DMS114 treated with DMSO at 0.1 percent for 48 hours (cell line): ENCODE measurements at regions not wholly inside any gene's neighbourhood (a gene's known extent, or its start where the extent isn't known, plus 50 kb on each side); places are given as distances from the start of the nearest gene placed in this dataset.

Experiments
- DNase-seq: peaks from one replicate; lab custom pipeline; 2025; ENCODE audit not compliant: unreplicated experiment; lab: John Stamatoyannopoulos, UW

DNA sequence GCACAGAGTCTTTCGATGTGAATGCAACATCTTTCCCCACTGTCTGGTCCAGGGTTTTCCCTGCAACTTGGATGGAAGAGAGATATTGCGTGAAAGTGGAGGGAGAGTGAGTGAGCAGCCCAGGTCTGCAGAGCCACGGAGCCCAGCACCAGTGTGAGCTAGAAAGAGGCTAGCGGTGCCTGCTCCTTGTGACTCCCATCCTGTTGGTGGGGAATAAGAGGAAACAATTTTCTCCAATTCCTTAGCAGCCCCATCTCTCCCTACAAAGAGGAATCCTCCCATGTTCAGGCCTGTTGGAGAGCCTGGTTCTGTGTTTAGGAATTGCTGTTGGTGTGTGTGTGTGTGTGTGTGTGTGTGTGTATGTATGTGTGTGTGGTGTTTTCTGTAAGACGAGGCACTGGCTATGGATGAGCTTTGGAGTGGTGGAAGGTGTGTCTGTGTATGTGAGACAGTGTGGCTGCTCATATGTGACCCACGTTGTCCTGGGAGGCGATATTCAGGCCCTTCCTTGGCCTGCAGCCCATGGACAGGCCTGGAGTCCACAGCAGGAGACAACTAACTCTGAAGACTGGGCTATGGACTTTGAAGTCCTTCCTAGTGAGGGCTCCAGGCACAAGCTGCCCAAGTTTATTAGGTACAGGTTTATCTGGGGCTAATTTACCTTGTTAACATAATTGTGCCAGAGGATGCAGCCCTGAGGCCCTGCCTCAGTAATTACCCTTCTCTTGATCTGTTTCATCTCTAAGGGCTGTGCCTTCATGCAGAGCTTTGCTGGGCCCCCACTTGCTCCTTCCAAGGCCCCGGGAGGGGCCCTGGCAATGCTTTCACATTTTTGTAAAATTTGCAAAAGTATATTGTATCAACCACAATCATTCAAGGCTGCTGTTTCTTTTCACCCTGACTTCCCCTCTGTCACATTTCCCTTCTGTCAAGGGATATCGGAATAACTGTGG is 88.6 kb upstream of the HAAO start:
- no peak for DNase-seq

DNA sequence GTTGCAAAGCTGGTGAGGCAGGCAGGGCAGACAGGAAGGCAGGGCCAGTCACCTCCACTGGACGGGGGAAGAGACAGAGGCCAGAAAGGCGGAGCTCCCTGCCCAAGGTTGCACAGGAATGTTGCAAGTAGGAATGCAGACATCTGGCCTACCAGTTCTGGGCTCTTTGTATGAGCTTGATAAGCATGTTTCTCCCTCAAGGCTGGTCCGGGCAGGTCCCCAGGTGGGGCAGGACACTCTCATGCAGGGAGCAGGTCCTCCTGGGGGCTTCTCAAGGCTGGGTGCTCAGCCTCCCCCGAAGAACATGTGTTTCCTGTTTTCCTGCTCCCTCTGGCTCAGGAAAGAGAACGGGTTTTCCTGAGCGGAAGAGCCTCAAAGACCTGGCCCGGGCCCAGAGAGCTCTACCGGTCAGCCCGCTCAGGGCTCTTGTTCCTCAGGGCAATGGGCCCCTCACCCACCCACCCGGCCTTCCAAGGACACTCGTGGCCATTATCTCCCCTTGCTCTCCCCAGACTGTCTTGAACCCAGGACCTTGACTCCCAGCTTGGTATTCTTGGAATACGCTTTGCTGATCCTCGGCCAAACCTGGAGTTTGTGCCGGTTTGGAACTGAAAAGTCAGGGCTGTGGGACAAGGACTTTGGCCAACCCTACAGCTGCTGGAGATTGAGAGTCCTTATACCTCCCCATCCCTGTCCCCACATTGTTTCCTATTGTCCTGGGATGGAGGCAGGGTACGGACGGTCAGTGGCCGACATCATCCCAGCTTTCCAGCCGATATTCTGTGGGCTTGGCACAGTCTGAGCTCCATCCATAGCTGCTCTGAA is 87.7 kb upstream of the HAAO start:
- DNase-seq, result no peak

DNA sequence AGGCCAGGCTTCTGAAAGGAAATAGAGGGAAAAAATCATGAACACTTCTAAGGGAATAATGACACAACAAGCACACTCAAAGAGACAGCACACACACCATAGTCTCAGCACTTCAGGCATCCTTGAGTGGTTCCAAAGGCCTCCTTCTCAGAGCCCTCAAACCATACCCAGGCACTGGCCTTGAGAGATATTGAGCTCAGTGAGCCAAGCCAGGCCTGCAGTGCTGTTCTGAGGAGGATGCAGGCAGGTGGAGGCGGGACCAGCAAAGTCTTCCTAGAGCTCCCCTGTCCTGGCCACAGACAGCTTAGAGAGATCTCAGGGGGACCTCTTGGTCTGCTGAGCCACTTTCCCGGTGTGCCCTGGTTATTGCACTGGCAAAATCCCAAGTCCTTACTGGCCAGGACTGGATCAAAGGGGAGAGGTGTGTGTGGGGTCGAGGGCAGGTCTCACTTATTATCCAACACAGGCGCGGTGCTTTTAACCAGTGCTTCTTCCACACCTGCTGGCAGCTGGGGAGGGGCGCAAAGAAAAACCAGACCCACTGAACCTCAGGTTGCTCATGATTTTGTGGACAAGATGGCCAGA is 86.8 kb upstream of the HAAO start:
- no peak for DNase-seq

DNA sequence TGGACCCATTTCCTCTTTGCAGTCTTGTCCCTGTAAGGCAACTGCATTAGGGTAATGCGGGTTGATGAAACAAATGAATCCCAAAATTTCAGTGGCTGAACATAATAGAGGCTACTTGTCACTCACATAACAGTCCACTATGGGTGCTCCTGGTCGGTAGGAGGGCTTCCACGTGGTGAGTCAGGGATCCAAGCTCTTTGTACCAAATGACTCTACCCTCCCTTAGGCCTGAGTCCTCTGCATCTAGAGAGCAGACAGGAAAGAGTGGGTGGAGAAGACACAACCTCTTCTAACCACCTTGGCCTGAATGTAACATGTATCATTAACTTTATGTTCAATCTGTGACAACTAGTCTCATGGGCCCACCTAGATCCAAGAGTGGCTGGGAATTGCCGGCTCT is 86.2 kb upstream of the HAAO start:
- DNase-seq, result no peak

DNA sequence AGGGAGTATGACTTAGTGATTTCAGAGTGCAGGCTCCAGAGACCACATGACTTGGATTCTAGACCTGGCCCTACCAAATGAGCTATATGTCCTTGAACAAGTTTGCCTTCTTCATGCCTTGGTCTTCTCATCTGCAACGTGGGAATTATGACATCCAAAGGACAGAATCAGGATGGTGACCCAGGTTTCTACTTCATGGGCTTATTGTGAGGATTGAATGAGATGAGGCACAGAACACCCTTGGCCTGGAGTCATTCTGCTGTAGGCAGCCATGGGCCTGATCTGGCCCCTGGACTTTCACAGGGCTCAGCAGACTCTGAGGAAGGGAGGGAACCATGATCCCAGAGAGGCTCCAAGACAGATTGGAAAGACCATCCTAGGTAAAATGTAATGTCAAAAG is 85.6 kb upstream of the HAAO start:
- no peak for DNase-seq

DNA sequence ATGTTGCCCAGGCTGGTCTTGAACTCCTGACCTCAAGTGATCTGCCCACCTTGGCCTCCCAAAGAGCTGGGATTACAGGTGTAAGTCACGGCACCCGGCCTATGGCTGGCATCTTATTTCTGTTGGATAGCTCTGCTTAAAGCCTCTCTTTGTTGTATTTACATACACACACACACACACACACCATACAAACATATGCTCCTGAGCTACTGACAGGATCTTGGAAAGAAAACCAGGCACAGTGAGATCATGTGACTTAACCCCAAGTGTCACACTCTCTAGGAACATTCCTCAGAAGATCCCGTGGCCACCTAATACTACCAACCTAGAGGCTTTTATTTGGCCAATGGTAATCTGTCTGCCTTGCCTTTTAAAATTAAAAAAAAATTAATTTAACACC is 85.1 kb upstream of the HAAO start:
- no peak for DNase-seq

DNA sequence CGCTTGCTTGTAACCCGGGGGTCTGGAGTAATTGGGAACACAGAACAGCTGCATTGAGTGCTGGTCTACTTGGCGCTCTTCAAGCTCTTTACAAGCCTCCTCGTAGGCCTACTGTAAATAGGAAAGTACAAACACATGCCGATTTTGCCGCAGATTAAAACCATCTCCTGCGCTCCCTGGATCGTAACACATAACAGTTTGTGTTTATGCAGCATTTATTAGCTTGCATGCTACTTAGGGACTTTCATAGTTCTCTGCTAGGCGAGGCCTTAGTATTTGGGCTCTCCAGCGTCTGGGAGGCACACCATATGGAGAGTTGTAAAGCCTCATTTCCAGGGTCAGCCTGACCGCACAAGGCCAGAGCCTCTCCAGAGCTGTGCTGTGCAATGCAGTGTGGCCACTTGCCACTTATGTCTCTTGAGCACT is 84.0 kb upstream of the HAAO start:
- no peak for DNase-seq

DNA sequence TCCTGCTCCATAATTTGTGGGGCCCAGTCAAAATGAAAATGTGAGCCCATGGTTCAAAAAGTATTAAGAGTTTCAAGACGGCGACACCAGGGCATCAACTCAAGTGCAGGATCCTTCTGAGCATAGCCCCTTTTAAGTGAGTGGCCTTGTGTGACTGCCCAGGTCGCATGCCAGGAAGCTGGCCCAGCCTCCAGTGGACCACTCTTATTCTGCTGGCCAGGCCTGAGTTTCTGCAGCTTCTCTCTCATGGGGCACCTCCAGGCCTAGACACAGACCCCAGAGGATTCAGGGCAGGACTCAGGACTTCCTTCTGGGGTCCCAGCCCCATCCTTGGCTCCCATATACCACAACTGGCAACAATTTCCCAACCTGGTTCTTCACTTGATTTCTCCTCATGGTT is 83.5 kb upstream of the HAAO start:
- DNase-seq, result no peak

DNA sequence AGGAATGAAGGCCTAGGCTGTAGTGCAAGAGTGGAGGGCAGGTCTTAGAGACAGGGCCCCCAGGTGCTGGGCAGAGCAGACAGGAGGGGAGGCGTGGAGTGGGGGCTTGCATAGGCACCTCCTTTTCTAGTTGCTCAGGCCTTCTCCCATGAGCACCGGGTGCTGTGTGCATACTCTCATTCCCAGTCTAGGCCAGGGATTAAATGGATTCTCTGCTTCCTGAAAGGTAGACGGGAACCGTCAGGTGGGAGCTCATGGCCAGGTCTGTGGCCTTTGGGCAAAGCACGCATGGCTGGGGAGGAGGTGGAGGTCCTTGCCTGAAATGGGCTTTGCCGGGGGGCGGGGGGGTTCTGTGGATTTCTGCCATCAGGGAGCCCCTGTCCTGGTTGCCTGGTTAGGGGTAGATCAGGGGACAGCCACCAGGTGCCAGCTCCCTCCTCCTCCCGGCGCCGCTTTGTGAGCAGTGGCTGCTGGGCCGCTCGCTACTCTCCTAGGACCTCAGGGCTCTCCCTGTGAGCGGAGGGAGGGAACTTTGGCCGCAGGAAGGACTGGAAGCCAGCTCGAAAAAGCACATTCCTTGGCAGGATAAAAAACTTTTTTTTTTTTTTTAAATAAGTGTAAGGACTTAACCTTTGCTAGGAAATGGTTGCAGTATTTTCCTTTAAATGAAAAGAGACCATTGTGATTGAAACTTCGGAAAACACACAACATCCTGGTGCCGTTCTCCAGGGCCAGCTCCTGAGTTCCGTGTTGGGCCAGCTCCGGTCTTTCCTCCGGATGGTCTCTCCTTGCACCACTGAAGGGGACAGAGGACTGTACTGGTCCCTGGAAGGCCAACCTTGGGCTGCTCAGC is 82.8 kb upstream of the HAAO start:
- no peak for DNase-seq

DNA sequence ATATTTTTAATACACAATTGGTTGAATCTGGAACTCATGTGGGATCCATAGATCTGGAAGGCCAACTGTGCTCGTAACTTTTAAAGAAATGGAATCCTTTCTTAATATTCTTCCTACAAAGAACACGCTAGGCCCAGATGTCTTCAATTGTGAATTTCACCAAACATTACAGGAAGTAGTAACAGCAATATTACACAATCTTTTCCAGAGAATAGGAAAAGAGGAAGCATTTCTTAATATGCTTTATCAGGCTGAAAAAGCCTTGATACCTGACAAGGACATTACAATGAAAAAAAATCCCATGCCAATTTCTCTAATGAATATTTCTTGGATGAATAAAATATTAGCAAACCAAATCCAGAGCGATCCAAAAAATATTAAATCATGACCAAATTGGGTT is 80.3 kb upstream of the HAAO start:
- no peak for DNase-seq

DNA sequence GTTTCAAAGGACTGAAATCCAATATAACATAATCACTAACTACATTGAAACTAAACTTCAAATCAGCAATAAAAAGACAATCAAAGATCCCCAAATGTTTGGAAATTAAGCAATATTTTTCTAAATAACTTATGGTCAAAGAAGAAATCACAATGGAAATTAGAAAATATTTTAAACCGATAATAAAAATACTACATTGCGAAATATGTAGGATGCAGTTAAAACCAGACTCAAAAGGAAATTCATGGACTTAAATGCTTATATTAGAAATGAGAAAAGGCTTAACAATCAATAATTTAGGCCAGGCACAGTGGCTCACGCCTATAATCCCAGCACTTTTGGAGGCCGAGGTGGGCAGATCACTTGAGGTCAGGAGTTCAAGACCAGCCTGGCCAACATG is 79.0 kb upstream of the HAAO start:
- no peak for DNase-seq

DNA sequence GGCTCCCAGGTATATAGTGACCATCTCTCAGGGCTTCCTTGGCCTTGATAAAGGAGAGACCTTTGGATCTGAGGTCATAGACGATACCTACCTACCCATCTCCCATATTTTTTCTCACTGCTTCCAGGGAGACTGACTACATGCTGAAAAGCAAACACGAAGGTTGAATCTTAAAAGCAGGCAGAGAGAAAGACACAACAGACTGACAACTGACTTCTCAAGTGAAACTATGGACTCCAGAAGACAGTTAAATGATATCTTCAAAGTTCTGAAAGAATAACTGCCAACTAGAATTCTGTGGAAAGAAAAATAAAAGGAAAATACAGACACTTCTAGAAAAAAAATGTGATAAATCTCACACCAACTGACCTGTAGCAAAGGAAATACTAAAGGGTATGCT is 76.5 kb upstream of the HAAO start:
- no peak for DNase-seq

DNA sequence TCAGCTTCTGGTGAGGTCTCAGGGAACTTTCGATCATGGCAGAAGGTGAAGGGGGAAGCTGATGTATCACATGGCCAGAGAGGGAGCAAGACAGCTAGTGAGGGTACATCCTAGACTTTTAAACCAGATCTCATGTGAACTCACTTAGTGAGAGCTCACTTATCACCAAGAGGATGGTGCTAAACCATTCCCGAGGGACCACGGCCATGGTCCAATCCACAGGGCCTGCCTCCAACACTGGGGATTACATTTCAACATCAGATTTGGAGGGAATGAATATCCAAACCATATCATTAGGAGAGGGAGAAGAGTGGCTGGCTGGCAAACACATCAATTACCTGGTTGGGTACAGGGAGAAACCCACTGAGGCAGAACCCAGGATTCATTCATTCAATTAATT is 75.7 kb upstream of the HAAO start:
- no peak for DNase-seq

DNA sequence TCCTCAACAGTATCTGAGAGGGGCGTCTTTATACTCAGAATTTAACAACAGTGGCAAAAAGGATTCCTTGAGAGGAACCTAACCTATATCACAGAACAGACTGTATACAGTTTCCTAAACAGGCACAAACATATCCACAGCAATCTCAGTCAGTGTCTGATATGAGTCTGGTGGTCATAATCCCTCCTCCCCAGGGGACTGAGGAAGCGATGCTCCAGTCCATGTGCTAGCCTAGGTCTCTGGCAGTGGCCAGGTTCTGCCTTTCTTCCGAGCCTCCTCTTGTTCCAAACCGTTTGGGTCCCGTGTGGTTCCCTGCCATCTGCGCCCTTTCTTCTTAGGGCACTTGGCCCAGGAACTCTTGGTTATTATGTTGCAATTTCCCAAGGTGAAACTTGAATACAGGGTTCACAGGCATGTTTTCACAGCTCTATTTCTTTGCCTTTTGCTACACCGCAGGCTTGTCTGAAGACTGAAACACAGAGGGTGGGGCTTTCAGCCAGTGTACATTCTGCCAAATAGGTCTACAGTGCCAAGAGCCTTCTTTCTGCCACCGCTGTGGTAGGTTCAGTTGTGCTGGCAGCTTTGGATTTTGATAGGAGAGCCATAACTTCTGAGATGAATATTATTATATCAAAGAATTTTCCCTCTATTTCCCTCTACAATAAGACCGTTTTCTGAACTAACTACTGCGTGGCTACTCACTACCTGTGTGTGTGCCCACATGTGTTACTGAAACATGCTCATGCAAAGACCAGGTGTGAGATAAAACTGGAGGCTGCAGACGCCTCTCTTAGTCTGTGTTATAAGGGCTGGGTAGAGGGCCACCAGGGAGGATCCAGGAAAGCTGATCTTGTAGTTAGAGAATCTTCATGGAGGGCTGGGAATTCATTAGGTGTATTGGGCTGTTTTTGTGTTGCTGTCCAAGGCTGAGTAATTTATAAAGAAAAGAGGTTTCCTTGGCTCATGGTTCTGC is 75.0 kb upstream of the HAAO start:
- no peak for DNase-seq

DNA sequence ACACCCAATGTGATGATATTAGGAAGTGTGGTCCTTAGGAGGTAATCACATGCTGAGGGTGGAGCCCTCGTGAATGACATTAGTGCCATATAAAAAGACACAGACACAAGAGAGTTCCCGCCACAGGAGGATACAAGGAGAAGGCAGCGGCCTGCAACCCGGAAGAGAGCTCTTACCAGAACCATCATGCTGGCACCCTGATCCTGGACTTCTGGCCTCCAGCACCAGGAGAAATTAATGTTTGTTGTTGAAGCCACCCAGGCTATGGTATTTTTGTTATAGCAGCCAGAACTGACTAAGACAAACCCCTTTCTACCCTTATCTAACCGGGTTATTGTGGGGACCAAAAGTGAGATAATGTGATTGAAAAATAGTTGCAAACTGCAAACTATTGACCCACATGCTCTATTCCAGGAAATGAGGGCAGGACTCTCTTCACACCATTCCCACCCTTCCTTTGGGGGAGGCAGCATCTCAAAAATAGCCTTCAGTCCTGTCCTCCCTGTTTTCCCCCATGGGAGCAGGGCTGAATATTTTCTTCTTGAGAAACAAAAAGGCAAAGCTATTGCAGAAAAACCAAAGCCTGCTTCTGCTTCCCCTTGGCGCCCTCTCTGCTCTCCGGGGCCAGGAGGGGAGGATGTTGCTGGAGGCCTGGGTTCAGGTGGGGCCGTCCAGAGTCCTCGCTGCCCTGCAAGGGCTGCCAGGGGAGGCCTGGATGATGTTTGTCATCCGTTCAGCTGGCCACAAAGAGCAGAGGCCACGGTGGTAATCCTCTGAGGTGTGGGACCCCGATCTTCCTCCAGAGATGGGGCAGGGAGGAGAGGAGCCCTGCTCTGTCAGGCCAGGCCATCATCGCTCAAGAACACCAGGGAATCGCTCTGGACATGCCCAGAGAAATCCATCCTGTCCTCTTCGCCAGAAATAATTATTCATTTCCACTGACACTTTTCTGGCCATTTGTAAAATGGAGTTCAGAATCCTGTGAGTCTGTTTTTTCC is 73.8 kb upstream of the HAAO start:
- DNase-seq, result no peak

DNA sequence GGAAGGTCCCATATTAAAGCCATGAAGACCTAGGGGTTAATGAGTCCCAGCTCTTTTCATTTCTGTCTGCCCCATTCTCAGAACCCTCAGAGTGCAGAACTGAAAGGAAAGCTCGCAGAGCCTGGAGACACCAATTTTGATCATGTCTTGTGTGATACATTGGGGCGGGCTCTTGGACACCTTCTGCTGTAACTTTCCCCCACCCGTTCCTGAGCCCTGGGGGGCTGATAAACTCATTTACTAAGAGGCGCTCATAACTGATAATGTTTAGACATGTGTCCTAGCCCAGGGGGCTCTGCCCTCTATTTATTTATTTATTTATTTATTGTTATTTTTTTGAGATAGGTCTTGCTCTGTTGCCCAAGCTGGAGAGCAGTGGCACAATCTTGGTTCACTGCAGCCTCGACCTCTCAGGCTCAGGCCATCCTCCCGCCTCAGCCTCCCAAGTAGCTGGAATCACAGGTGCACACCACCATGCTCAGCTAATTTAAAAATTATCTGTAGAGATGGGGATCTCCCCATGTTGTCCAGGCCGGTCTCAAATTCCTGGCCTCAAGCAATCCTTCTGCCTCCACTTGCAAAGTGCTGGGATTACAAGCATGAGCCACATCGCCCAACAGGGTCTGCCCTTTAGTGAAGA is 72.4 kb upstream of the HAAO start:
- DNase-seq, result no peak

DNA sequence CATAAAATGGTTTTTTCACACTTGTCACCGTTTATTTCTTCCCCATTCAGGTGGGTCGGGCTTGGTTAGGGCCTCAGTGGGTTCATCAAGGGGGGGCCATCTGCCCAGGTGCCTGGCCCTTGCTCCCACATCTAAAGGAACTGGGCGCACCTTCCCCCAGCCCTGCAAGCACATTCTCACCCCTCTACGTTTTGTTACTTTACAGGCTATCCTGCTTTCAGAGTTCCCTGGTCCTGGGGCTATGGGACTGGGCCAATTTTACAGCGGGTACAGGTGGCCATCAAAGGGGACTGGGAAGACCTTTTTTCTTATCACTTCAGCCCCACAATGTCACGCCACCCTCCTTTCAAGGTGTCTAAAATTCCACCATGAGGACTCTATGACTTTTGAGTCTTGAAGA is 71.8 kb upstream of the HAAO start:
- no peak for DNase-seq

DNA sequence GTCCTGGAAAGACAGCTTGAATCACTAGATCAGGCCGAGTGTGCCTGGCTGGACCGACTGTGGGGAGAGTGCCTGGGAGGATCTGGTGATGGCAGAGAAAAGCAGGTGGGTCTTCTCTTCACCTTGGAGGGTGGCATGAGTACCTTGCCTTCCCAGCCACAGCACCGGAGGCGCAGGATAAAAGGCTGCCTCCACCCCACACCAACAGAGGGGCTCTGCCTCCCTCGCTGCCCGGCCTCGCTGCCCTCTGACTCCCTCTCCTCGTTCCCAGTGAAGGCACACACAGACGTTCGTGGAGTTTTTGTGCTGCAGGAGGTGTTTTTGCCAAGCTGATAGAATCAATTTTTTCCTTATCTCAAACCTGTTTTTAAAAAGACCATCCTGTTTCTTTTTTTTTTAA is 71.4 kb upstream of the HAAO start:
- no peak for DNase-seq
